ENCODE measurements at regions not wholly inside any gene's neighbourhood (a gene's known extent, or its start where the extent isn't known, plus 50 kb on each side); places are given as distances from the start of the nearest gene placed in this dataset.
"Not testable (repeated sequence)": the region's sequence is repeated elsewhere in the genome, so short reads cannot be mapped to it uniquely, and the experiment has no call there.

GRCh38 chr22:22168941-22169867 is 75.4 kb upstream of the VPREB1 start:
- FAIRE-seq: no peak

- FAIRE-seq: no peak
Measured at GRCh38 chr22:22168190-22168940, 76.2 kb upstream of the VPREB1 start.

- no peak for FAIRE-seq
Measured at GRCh38 chr22:22167791-22168189, 76.8 kb upstream of the VPREB1 start.

GRCh38 chr22:22166941-22167713 is 77.5 kb upstream of the VPREB1 start:
- no peak for FAIRE-seq

- no peak for FAIRE-seq
Measured at GRCh38 chr22:22165936-22166710, 78.5 kb upstream of the VPREB1 start.

- FAIRE-seq: no peak
Measured at GRCh38 chr22:22164541-22165272, 79.9 kb upstream of the VPREB1 start.

- no peak for FAIRE-seq
Measured at GRCh38 chr22:22161924-22162851, 82.4 kb upstream of the VPREB1 start.

GRCh38 chr22:22160768-22161167 is 83.8 kb upstream of the VPREB1 start:
- not testable (repeated sequence) for FAIRE-seq

- FAIRE-seq: no peak
Measured at GRCh38 chr22:22159384-22159783, 85.2 kb upstream of the VPREB1 start.

GRCh38 chr22:22158965-22159364 is 85.6 kb upstream of the VPREB1 start:
- no peak for FAIRE-seq

GRCh38 chr22:22158207-22158816 is 86.3 kb upstream of the VPREB1 start:
- no peak for FAIRE-seq

- FAIRE-seq: no peak
Measured at GRCh38 chr22:22157348-22157725, 87.2 kb upstream of the VPREB1 start.

- FAIRE-seq: peak; percentile 79
Measured at GRCh38 chr22:22156716-22157347, 87.8 kb upstream of the VPREB1 start.

GRCh38 chr22:22156348-22156715 is 88.3 kb upstream of the VPREB1 start:
- FAIRE-seq: no peak

- no peak for FAIRE-seq
Measured at GRCh38 chr22:22155607-22156006, 89.0 kb upstream of the VPREB1 start.

- FAIRE-seq: no peak
Measured at GRCh38 chr22:22155146-22155545, 89.4 kb upstream of the VPREB1 start.

GRCh38 chr22:22154040-22154439 is 90.5 kb upstream of the VPREB1 start:
- FAIRE-seq: no peak

- FAIRE-seq: no peak
Measured at GRCh38 chr22:22151308-22151707, 93.3 kb upstream of the VPREB1 start.

GRCh38 chr22:22150457-22150856 is 94.1 kb upstream of the VPREB1 start:
- no peak for FAIRE-seq

GRCh38 chr22:22148905-22149304 is 95.7 kb upstream of the VPREB1 start:
- FAIRE-seq: no peak
